ENCODE measurements at regions not wholly inside any gene's neighbourhood (a gene's known extent, or its start where the extent isn't known, plus 50 kb on each side); places are given as distances from the start of the nearest gene placed in this dataset.

DNA sequence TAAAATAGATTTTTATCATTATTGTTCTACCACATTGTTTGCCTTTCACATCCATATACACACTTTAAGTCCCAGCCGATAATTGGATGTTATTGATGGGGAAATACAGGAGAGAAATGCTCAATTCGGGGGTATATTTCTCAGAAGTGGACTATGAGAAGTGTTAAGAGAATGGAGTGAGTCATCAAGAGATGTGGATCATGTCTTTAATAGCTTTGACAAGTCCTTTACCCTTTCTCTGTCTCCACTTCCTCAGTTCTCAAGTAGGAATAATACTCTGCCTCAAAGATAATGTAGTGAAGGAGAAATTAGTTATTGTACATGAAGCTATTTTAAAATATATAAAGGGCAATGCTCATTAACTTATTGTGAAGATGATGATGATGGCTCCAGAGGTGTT is 1017.6 kb upstream of the PIK3C3 start:
- no peaks in the 10 kb centered on the region for H3K36me3 ChIP-seq (ENCODE audit: control insufficient read depth in 2 of 4, insufficient read depth in 4 of 4, low read length in 3 of 4)
- H3K4me2 ChIP-seq (ENCODE audit: insufficient read depth in 1 of 2, low read depth in 2 of 2, low read length in 2 of 2), result no peak overlapping the region
- no peak overlapping the region for H3K23ac ChIP-seq (ENCODE audit: insufficient read length)
- H3K14ac ChIP-seq (ENCODE audit: insufficient read length), result no peak overlapping the region
- no peaks in the 10 kb centered on the region for H3K4me1 ChIP-seq (replicated peaks in 1 of 4; ENCODE audit: control insufficient read depth in 3 of 4, insufficient read depth in 4 of 4, low read length in 3 of 4)
- H4K91ac ChIP-seq (replicated peaks; ENCODE audit: insufficient read length, low read length), result no peak overlapping the region
- H4K5ac ChIP-seq (ENCODE audit: insufficient read length, low read depth, low read length), result no peak overlapping the region
- DNase-seq (ENCODE audit: low read depth in 1 of 2, low spot score in 2 of 2) (no peak), FAIRE-seq (no peak)
- H2BK120ac ChIP-seq (replicated peaks; ENCODE audit: low read depth, low read length), result no peak overlapping the region
- no peak overlapping the region for H3K56ac ChIP-seq (replicated peaks; ENCODE audit: insufficient read length, low read depth, low read length)
- POLR2A ChIA-PET (ENCODE audit: partially characterized antibody), result no interaction called here
- H2AFZ ChIP-seq (ENCODE audit: low read length), result no peak overlapping the region
- no peak for TF ChIP-seq EZH2 (IDR thresholded peaks at IDR 0.05; ENCODE audit: low read depth, low read length, severe bottlenecking)
- TF ChIP-seq TAF1 (IDR thresholded peaks at IDR 0.05; ENCODE audit: low read depth, low read length), result no peak
- no peak for TF ChIP-seq CEBPB (IDR thresholded peaks at IDR 0.05; ENCODE audit: low read depth, low read length)
- TF ChIP-seq CREB1 (IDR thresholded peaks at IDR 0.05), result no peak
- no peak overlapping the region for H2AK5ac ChIP-seq (ENCODE audit: low read depth, low read length)
- H3K4ac ChIP-seq (replicated peaks; ENCODE audit: insufficient read length, low read depth, low read length), result no peak overlapping the region
- H3K27me3 ChIP-seq (replicated peaks in 1 of 4; ENCODE audit: control insufficient read depth in 3 of 4, extremely low read depth in 1 of 4, insufficient read depth in 3 of 4, low read length in 3 of 4), result peaks cover 0 to 1% (median 0%) of the 10 kb centered on the region in 4 experiments; a peak in 1 of 7 replicates
- no peak overlapping the region for H3K18ac ChIP-seq (ENCODE audit: extremely low read depth, low read length)
- H3K9me3 ChIP-seq (ENCODE audit: insufficient read depth in 2 of 2, low read depth in 1 of 2, low read length in 1 of 2), result no peaks in the 10 kb centered on the region
- no peak overlapping the region for H2BK12ac ChIP-seq (ENCODE audit: low read depth, low read length)
- no peaks in the 10 kb centered on the region for H4K20me1 ChIP-seq (replicated peaks in 1 of 2; ENCODE audit: control insufficient read depth in 1 of 2, insufficient read depth in 2 of 2, low read length in 2 of 2)
- H3K27ac ChIP-seq (ENCODE audit: low read depth, low read length), result no peak overlapping the region
- no peaks in the 10 kb centered on the region for H3K79me2 ChIP-seq (ENCODE audit: control insufficient read depth in 1 of 2, insufficient read depth in 2 of 2, low read length in 2 of 2)
- H3K4me3 ChIP-seq (ENCODE audit: extremely low read depth in 1 of 4, insufficient read depth in 2 of 4, low read depth in 3 of 4, low read length in 4 of 4), result no peak overlapping the region
- CTCF ChIA-PET (ENCODE audit: partially characterized antibody), result interaction anchor here (1.3 kb wide), 1 partner anchor 15 kb away, joined by 3 read pairs; no protein-coding TSS in a partner anchor
- 91% methylated on average over 2 of the region's 2 CpGs; no CpG with 5 or more reads in 1 of the 2 experiments for WGBS, 2 experiments (ENCODE audit: extremely low coverage in 1 of 2, insufficient coverage in 1 of 2, insufficient read length in 1 of 2, insufficient replicate concordance in 2 of 2, low coverage in 1 of 2, low lambda C conversion rate in 2 of 2, missing lambda C conversion rate in 1 of 2)
- no peak overlapping the region for H2BK20ac ChIP-seq (ENCODE audit: low read length)
- H4K8ac ChIP-seq (ENCODE audit: extremely low read depth, insufficient read depth, low read length), result no peak overlapping the region
- no peak overlapping the region for H2BK5ac ChIP-seq (ENCODE audit: low read depth, low read length)
- H2BK15ac ChIP-seq (ENCODE audit: low read length), result no peak overlapping the region
- no peak overlapping the region for H3K9ac ChIP-seq (replicated peaks in 1 of 4; ENCODE audit: extremely low read depth in 1 of 4, low read depth in 3 of 4, low read length in 3 of 4)
- H3K79me1 ChIP-seq (ENCODE audit: low read depth, low read length), result no peaks in the 10 kb centered on the region
- no peaks in the 10 kb centered on the region for H3K23me2 ChIP-seq (ENCODE audit: low read depth, low read length)

Data from H1 (cell line).